Activated gamma-delta T cell treated with anti-CD3 and anti-CD28 coated beads, Interleukin-2, amount 50 U/mL, for 16 hours (primary cell): ENCODE measurements at regions not wholly inside any gene's neighbourhood (a gene's known extent, or its start where the extent isn't known, plus 50 kb on each side); places are given as distances from the start of the nearest gene placed in this dataset.

Experiments used
- DNase-seq: peaks from one replicate; pipeline ENCODE4 v3.0.0-alpha.2; 2020; ENCODE audit warnings: low read depth

GRCh38 chr9:108643731-108644510 lies 211.9 kb downstream of the ACTL7B start:
- DNase-seq = no peak

GRCh38 chr9:108642871-108643270 lies 212.9 kb downstream of the ACTL7B start:
- DNase-seq = no peak

DNA sequence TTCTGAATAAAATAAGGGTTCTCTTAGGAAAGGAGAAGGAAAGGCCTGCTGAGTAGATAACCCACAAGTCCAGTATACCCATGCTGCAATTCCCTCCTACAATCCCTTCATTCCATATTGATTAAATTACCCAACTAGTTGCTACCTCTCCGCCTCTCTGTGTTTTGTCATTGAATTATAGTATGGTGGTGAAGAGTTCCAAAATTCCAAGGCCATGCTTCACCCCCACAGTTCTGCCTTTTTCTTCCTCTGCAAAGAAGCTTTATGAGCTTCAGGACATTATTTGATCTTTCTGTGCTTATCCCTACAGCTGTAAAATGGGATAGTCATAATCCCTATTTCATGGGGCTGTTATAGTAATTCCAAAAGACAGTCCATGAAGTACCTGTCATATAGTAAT lies 215.6 kb downstream of the ACTL7B start:
- DNase-seq = no peak

GRCh38 chr9:108639696-108640095 lies 216.1 kb downstream of the ACTL7B start:
- DNase-seq = no peak

GRCh38 chr9:108639091-108639490 lies 216.7 kb downstream of the ACTL7B start:
- no peak for DNase-seq

DNA sequence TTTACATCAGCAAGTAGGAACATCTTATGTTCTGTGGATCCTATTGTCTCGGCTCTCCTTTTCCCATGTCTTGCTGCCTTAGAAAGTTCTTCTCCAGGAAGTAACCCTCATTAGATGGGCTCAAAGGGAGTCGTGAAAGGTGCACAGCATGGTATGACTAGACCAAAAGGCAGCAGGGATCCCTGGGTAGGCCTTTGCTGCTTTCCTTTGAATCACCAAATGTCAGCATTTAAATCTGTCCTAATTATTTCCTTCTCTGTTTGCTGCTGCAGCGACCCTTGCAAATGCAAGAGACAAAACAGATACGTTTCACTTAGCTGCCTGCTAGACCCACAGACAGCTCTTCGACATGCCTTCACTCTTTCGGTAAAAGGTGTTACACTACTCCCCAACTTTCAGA lies 218.4 kb downstream of the ACTL7B start:
- no peak for DNase-seq

DNA sequence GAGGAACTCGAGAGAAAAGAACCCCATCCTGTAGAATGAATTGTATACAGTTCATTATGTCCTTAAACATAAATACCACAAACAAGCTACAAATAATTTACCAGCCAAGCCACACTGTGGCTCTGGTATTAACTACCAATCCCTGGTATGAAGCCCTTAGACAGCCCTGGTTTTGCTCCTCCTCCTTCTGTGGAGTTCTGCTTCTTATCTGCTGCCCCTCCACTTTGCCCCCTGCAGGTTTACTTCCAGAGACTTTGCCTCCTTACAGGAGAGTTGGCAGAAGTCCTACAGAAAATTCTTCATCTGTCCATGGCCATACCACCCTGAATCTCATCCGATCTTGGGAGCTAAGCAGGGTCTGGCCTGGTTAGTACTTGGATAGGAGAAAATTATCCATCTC lies 219.8 kb downstream of the ACTL7B start:
- no peak for DNase-seq

- no peak for DNase-seq
Observed at GRCh38 chr9:108634672-108635462, 220.9 kb downstream of the ACTL7B start.

DNA sequence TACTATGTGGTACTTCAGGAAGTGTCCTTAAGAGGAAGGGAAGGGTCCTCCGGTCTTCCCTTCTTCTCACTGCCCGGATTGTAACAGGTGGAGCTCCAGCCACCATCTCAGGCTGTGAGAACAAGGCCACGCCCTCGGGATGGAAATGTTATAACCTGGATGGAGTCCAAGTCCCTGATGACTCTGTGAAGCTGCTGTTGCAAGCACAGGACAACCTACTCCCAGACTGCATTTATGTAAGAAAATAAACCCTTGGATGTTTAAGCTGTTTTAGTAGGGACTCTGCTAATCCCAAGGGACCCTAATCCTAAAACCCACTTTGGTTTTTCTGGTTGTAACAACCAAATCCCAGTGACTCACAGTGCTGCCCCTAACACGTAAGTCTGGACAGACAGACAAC lies 221.6 kb downstream of the ACTL7B start:
- DNase-seq = no peak

- no peak for DNase-seq
Observed at GRCh38 chr9:108631496-108632285, 224.1 kb downstream of the ACTL7B start.

DNA sequence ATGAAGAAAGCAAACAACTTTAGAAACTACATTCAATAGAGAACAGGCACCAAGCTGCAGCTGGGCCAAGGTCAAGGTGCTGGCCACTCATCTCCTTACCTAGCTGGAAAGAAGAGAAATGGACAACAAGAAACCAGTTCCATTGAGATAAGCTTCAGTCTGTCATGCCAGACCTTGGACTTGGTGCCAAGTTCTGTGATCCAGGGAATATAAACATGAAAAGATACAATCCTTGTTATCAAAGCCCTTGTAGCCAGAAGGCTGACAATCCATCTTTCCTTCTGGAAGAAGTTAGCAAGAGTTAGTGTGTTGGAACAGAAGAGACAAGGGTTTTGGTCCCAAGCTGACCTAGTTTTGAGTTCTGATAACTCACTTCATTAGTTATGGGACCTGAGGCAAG lies 227.5 kb downstream of the ACTL7B start:
- DNase-seq = no peak

DNA sequence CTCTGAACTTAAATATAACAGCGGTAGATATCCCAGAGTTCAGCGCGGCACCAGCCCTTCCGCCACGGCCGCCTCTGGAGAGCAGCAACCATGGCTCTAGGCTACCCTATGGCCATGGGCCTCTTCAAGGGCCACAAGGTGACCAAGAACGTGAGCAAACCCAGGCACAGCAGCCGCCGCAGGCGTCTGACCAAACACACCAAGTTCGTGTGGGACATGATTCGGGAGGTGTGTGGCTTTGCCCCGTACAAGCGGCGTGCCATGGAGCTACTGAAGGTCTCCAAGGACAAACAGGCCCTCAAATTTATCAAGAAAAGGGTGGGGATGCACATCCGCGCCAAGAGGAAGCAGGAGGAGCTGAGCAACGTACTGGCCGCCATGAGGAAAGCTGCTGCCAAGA lies 229.0 kb downstream of the ACTL7B start:
- DNase-seq = no peak

DNA sequence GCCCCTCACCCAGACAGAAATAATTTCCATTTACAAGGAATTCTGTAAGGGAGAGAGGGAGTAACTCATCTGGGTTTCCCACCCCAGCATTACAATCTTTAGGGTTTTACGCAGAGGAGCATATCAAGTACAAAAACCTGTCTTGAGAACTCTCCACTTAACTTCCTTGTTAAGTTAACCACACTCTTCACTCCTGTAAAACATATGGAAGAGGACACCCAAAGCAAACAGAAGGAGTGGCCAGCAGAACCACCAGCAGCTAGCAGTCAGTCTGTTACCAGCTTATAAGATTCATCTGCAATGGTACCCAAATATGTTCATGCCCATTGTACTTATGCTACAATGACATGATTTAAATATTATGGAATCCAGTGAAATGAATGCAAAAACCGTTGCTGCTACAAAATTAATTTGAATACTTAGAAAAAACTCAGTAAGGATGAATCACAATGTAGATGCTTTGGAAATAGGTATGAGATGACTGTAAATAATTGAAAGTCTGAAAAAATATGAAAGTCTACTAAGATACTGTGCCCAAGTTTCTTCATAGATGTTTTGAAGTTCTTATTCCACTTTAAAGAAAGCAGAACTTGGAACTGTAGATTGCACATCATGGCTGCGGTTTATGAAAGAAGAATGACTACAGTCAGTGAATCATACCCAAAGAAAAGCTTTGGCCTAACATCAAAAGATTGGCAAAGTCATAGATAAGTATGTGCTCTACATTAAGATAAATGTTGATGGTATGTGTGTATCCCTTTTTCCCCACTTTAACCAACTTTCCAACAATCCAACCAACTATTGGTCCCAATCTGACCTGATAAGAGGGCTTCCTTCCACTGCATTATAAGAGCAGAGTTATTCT lies 233.6 kb downstream of the ACTL7B start:
- DNase-seq = no peak

DNA sequence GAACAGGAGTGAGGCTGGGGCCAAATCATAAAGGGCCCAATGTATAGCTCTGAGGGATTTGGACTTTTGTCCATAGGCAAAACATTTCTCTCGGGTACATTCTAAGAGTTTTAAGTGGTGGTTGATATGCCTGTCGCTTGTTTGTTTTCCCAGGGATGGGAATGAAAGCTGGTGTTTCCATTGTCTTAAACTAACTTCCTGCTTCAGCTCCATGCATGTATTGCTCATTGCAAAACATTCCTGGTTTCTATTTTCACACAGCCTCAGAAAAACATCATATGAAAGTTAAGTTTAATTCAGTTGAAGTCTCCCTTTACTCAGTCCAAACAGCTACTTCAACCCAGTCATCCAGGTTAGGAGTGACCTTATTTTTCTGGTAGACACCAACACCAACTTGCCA lies 235.0 kb downstream of the ACTL7B start:
- no peak for DNase-seq

- DNase-seq = no peak
Observed at GRCh38 chr9:108618906-108619550, 236.8 kb downstream of the ACTL7B start.

DNA sequence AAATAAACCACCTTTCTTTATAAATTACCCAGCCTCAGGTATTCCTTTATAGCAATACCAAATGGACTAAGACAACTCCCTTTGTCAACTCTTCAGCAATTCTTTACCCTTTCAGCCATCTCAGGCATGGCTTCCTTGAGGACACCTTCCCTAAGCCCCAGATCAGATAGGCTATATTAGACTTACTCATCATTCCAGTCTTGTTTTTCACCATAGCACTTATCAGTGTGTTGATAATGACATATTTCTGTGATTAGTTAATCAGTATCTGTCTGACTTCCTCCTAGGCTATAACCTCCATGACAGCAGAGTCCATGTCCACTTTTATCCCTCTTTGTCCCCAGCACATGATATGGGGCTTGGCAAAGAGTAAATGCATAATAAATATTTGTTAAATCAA lies 238.1 kb downstream of the ACTL7B start:
- no peak for DNase-seq

DNA sequence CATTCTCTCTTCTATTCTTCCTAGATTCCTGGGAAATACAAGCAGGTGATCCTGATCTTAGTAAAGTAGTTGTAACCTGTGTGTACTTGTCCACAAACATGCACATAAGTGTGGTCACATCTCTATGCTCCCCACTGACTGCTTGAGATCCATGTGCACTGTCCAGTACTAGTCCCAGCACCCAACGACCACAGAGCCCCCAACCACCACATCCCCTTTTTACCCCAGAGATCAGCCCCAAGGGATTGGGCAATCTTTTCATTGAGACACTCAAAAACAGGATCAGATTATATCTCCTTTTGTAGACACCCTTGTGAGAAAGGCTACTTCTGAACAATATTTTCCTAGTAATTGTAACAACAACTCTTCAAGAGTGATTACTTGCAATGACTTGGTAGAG lies 240.6 kb downstream of the ACTL7B start:
- DNase-seq = no peak

DNA sequence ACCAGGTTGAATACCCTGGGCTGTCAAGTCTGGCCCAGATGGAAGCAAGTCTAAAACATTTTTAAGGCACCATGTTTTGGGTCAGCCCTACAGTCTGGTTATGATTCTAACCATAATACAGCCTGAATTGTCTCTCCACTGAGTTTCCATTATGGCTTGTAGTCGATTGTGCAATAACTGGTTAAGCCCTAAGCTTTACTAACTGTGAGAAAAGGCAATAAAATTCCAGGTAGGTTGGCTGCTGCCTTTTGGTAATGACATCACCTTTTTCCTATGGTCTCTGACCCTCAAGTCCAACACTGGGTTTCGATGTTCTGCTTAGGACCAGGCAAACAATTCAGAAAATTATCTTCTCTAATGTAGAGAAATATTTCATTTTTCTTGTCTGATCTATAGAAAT lies 243.3 kb downstream of the ACTL7B start:
- DNase-seq = no peak

GRCh38 chr9:108609897-108610253 lies 245.9 kb downstream of the ACTL7B start:
- no peak for DNase-seq

GRCh38 chr9:108609227-108609896 lies 246.4 kb downstream of the ACTL7B start:
- no peak for DNase-seq

DNA sequence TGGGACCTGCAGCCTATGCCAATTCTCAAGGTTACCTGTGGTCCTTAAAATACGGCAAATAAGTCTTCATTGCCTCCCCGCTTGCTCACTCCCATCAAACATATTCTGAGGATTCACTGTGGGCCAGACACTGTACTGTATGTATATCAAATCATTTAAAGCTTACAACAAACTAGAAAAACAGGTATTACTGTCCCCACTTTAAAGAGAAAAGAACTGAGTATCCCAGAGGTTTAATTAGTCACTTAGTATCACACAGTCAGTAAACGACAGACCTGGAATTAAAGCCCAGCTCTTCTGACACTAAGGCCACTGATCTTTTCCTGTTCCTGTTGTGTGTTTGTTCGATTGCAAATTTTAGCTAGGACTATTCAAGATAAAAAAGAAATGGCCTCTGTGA lies 248.2 kb downstream of the ACTL7B start:
- DNase-seq = no peak
